Right lung (tissue), 2 donors: ENCODE measurements at regions not wholly inside any gene's neighbourhood (a gene's known extent, or its start where the extent isn't known, plus 50 kb on each side); places are given as distances from the start of the nearest gene placed in this dataset.

Source experiments
- DNase-seq, 2 donors: peaks; one replicate each; pipeline ENCODE4 v3.0.0-alpha.2; 2013

GRCh38 chr6:110033101-110033500, 55.0 kb downstream of the GPR6 start:
- no peak for DNase-seq

- DNase-seq, result no peak
Measured at GRCh38 chr6:110033749-110034666, 55.9 kb downstream of the GPR6 start.

- DNase-seq, result no peak
Measured at GRCh38 chr6:110034667-110035036, 56.5 kb downstream of the GPR6 start.

- DNase-seq, result no peak
Measured at GRCh38 chr6:110035321-110035720, 57.2 kb downstream of the GPR6 start.

GRCh38 chr6:110036408-110037302, 58.5 kb downstream of the GPR6 start:
- no peak for DNase-seq

- DNase-seq, result no peak
Measured at GRCh38 chr6:110037726-110038295, 59.7 kb downstream of the GPR6 start.

GRCh38 chr6:110039364-110039980, 61.4 kb downstream of the GPR6 start:
- peak; percentile 75 to 83 for DNase-seq

GRCh38 chr6:110039981-110040383, 61.9 kb downstream of the GPR6 start:
- peak; percentile 11 to 16 for DNase-seq

GRCh38 chr6:110040716-110041115, 62.6 kb downstream of the GPR6 start:
- no peak for DNase-seq

- no peak for DNase-seq
Measured at GRCh38 chr6:110041126-110041525, 63.0 kb downstream of the GPR6 start.

- DNase-seq, result no peak
Measured at GRCh38 chr6:110041830-110042229, 63.7 kb downstream of the GPR6 start.

GRCh38 chr6:110042670-110043296, 64.7 kb downstream of the GPR6 start:
- DNase-seq, result no peak

GRCh38 chr6:110043366-110043994, 65.4 kb downstream of the GPR6 start:
- DNase-seq, result no peak

- no peak for DNase-seq
Measured at GRCh38 chr6:110044096-110044495, 66.0 kb downstream of the GPR6 start.

- no peak for DNase-seq
Measured at GRCh38 chr6:110044622-110045021, 66.5 kb downstream of the GPR6 start.

- no peak for DNase-seq
Measured at GRCh38 chr6:110048221-110048875, 70.2 kb downstream of the GPR6 start.

- DNase-seq, result no peak
Measured at GRCh38 chr6:110049696-110050439, 71.8 kb downstream of the GPR6 start.
